PC-3 (cell line): ENCODE measurements at regions not wholly inside any gene's neighbourhood (a gene's known extent, or its start where the extent isn't known, plus 50 kb on each side); places are given as distances from the start of the nearest gene placed in this dataset.

Source experiments
- CTCF ChIP-seq: fragments of 300-600 bp; sonication (generic); conservative IDR thresholded peaks from 2 replicates; pipeline ENCODE4 v1.5.1; 2017; ENCODE audit warnings: antibody characterized with exemption, low read depth, mild to moderate bottlenecking, low read length
- EZH2 ChIP-seq: fragments of 300-600 bp; sonication (generic); IDR thresholded peaks from one replicate; pipeline ENCODE4 v1.6.1; 2017; ENCODE audit warnings: antibody characterized with exemption, mild to moderate bottlenecking, low read length; ENCODE audit not compliant: unreplicated experiment
- EZH2phosphoT487 ChIP-seq: fragments of 300-600 bp; sonication (generic); IDR thresholded peaks from 2 replicates; pipeline ENCODE4 v1.6.1; 2018; ENCODE audit warnings: mild to moderate bottlenecking, antibody characterized with exemption, low read length, borderline replicate concordance

GRCh38 chr11:21769188-21769587 is 423.7 kb upstream of the ANO5 start:
- no peak for TF ChIP-seq EZH2
- no peak for TF ChIP-seq CTCF
- TF ChIP-seq EZH2phosphoT487, result no peak
